Skin of body (tissue), 1 donor: ENCODE measurements at regions not wholly inside any gene's neighbourhood (a gene's known extent, or its start where the extent isn't known, plus 50 kb on each side); places are given as distances from the start of the nearest gene placed in this dataset.
"Not testable (repeated sequence)": the region's sequence is repeated elsewhere in the genome, so short reads cannot be mapped to it uniquely, and the experiment has no call there.

Experiments
- DNase-seq: peaks from one replicate; lab custom pipeline; 2025; lab: John Stamatoyannopoulos, UW

DNA sequence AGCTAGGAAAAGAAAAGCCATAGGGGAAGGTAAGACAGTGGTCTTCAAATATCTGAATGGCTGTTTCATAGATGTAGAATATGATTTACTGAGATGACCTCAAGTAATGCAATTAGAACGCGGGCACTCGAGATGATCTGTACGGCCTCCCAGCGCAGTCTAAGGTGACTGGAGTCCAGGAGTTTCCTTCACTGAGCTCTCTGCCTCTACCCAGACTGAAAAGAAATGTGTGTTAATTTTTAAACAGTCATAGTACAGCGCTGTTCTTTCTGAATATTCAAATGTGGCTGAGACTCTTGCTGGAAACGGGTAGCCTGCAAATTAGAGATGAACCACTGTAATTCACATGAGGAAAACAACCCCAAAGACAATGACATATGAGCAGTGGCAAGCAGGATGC is 562.4 kb upstream of the AUTS2 start:
- no peak for DNase-seq

DNA sequence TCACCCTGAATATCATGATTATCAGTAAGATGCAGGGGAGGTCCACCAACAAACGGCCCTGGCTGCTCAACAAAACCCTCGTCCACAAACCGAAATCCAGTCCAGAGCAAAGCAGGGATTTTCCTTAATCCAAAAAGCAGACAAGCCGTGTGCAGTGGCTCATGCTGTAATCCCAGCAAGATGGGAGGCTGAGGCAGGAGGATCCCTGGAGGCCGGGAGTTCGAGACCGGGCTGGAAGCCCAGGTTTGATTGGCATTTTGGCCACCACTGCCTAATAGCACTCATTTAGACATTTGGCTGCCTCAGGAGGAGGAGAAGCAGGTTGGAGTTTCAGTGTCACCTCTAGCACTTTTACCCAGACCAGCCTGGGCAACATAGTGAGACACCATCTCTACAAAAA is 562.0 kb upstream of the AUTS2 start:
- no peak for DNase-seq

GRCh38 chr7:69038915-69039314 is 559.4 kb upstream of the AUTS2 start:
- no peak for DNase-seq

DNA sequence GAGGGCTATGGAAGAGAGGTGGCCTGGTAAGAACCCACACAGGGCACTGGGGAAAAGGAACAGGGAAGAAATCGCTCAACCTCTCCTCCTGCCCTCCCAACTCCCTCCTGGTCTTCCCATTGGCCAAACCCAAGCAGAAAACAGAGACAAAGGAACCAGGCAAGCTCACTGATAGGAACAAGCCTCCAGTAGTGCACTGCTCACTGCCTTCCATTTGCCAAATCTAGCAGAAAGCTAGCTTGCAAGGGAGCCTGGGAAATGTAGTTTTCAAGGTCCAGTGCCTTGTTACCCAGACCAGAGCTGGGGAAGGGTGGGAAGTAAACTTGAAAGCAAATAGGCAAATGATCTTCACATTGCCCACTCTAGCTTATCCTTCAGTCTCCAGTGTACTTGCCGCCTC is 556.1 kb upstream of the AUTS2 start:
- no peak for DNase-seq

GRCh38 chr7:69047151-69047754 is 551.0 kb upstream of the AUTS2 start:
- peak; percentile 84 for DNase-seq

DNA sequence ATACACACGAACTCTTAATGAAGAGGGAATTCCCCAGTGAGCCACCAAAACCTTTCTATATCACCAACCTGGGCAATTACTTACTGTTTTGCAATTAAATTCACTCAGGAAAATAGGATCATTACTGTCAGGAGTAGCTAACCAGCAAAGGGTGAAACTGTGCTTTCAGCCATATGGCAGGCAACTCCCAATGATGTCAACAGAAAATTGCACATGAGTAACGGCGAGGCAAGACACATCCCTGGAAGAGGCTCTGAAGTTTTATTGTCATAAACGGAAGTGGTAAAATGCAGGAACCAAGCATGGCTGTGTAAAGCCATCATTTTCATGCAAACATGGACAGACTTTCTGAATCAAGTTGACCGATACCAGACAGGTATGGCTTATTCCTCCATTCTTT is 548.9 kb upstream of the AUTS2 start:
- DNase-seq: peak; percentile 64

DNA sequence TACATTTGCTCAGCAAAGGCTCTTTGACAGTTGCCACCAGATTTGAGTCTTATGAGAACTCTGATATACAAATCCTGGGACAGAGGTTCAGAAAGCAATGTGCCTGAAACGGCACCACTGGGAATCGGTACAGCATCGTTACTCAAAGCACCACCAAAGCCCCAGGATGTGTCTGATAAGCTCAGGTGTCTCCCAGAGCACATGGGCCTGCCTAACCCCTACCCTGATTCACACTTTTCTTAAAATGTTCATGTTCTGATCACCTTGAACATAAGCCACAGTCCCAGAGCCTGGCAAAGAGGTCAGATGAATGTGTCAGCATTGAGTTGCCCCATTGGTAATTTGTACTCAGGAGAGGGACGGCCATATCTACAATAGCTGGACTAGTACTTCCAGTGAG is 545.8 kb upstream of the AUTS2 start:
- DNase-seq: no peak

GRCh38 chr7:69060516-69060915 is 537.8 kb upstream of the AUTS2 start:
- no peak for DNase-seq

GRCh38 chr7:69062020-69062765 is 536.1 kb upstream of the AUTS2 start:
- DNase-seq: peak; percentile 8

- no peak for DNase-seq
Measured at GRCh38 chr7:69067397-69067796, 530.9 kb upstream of the AUTS2 start.

- no peak for DNase-seq
Measured at GRCh38 chr7:69070476-69070875, 527.8 kb upstream of the AUTS2 start.

DNA sequence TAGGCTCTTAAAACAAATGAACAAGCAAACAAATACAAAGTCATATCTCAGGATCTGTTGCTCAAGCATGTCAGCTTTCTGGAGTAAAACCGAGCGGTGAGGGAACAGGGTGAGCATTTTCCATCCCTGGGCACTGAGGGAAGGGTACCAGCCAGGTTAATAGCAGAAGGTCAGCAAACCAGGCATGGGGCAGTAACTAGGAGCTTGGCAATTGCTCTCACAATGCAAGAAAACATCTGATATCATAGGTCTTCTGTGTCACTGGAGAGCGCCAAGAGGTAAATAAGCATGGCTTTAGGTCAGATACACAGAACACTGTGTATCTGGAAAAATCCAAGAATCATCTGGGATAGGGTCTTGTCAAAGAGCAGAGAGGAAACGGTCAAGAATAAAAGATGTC is 521.7 kb upstream of the AUTS2 start:
- no peak for DNase-seq

- DNase-seq: peak; percentile 36
Measured at GRCh38 chr7:69078997-69079769, 519.1 kb upstream of the AUTS2 start.

DNA sequence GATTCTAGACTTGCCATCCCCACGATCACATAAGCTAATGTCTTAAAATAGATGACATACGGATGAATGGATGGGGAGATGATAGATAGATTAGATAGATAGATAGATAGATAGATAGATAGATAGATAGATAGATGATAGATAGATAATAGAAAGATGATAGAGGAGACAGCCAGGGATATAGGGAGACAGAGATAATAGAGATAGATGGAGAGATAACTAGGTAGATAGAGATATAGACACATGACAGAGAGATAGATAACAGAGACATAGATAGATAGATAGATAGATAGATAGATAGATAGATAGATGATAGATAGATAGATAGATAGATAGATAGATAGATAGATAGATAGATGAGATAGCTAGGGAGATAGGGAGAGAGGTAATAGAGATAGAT is 511.0 kb upstream of the AUTS2 start:
- not testable (repeated sequence) for DNase-seq

GRCh38 chr7:69088185-69088584 is 510.1 kb upstream of the AUTS2 start:
- DNase-seq: no peak

GRCh38 chr7:69090936-69091335 is 507.3 kb upstream of the AUTS2 start:
- DNase-seq: no peak

DNA sequence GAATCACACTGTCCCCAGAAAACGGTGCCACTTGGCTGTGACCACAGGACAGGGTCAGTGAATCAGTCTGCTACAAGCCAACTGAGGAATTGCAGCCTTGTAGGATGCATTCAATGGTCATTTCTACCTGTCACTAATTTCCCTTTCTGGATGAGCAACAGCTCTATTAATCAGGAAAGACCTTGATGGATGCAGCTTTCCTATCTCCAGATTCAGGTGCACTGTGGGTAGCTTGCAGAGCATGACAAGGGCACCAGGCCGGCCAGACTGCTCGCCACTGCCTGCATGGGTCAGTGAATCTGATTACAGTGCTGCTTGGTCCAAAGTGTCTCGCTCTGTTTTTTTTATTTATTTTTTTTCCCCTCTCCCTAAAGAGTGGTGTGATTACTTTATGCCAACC is 506.8 kb upstream of the AUTS2 start:
- DNase-seq: no peak

- no peak for DNase-seq
Measured at GRCh38 chr7:69095127-69095526, 503.1 kb upstream of the AUTS2 start.

DNA sequence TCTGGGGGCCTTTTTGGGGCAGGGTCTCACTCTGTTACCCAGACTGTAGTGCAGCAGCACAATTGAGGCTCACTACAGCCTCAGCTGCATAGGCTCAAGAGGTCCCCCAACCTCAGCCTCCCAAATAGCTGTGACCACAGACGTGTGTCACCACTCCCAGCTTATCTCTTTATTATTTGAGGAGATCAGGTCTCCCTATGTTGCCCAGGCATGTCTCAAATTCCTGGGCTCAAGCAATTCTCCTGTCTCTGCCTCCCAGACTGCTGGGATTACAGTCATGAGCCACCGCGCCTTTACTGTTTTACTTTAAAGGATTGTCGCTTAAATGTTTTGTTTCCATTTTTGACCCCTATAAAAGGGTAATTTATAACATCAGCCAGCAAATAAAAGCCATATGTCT is 502.6 kb upstream of the AUTS2 start:
- DNase-seq: no peak

- DNase-seq: no peak
Measured at GRCh38 chr7:69104023-69104422, 494.3 kb upstream of the AUTS2 start.

DNA sequence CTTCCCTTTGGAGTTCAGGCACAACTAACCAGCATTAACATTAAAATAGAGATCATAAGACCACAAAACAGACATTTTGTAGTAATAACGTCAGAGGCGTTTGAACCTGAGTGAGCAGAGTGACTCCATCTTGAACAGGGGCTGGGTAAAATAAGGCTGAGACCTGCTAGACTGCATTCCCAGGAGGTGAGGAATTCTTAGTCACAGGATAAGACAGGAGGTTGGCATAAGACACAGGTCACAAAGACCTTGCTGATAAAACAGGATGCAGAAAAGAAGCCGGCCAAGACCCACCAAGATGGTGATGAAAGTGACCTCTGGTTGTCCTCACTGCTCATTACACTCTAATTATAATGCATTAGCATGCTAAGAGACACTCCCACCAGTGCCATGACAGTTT is 493.2 kb upstream of the AUTS2 start:
- DNase-seq: no peak

- no peak for DNase-seq
Measured at GRCh38 chr7:69105981-69106380, 492.3 kb upstream of the AUTS2 start.

DNA sequence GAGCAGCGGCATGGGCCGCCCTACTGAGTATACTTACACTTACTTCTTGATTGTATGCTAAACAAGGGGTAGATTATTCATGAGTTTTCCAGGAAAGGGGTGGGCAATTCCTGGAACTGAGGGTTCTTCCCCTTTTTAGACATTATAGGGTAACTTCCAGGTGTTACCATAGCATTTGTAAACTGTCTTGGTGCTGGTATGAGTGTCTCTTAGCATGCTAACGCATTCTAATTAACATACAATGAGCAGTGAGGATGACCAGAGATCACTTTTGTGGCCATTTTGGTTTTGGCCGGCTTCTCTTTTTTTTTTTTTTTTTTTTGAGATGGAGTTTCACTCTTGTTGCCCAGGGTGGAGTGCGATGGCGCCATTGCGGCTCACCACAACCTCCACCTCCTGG is 491.8 kb upstream of the AUTS2 start:
- DNase-seq: not testable (repeated sequence)
